ENCODE measurements at regions not wholly inside any gene's neighbourhood (a gene's known extent, or its start where the extent isn't known, plus 50 kb on each side); places are given as distances from the start of the nearest gene placed in this dataset.

- H3K4me2 ChIP-seq (ENCODE audit: low read depth, low read length) = no peak overlapping the region
- H3F3A ChIP-seq (ENCODE audit: insufficient read depth, low read length) = no peaks in the 10 kb centered on the region
- no peaks in the 10 kb centered on the region for H3K9me3 ChIP-seq (replicated peaks; ENCODE audit: insufficient read depth, low read length)
- no peaks in the 10 kb centered on the region for H4K20me1 ChIP-seq (ENCODE audit: insufficient read depth, low read length)
- no peaks in the 10 kb centered on the region for H3K36me3 ChIP-seq (replicated peaks; ENCODE audit: insufficient read depth, low read length)
- no peak overlapping the region for H3K9ac ChIP-seq (ENCODE audit: low read length)
- H3K79me2 ChIP-seq (ENCODE audit: low read length) = no peaks in the 10 kb centered on the region
- H2AFZ ChIP-seq (ENCODE audit: low read length) = no peak overlapping the region
- DNase-seq = no peak
- H3K27me3 ChIP-seq (replicated peaks; ENCODE audit: insufficient read depth, low read length) = no peaks in the 10 kb centered on the region
- no peak overlapping the region for H3K4me3 ChIP-seq (ENCODE audit: low read length)
- TF ChIP-seq EZH2 (optimal IDR thresholded peaks at IDR 0.05; ENCODE audit: low read depth, low read length) = no peak
- no peak for TF ChIP-seq EZH2phosphoT487 (IDR thresholded peaks at IDR 0.05; ENCODE audit: low read length)
- TF ChIP-seq, protein P1, sequence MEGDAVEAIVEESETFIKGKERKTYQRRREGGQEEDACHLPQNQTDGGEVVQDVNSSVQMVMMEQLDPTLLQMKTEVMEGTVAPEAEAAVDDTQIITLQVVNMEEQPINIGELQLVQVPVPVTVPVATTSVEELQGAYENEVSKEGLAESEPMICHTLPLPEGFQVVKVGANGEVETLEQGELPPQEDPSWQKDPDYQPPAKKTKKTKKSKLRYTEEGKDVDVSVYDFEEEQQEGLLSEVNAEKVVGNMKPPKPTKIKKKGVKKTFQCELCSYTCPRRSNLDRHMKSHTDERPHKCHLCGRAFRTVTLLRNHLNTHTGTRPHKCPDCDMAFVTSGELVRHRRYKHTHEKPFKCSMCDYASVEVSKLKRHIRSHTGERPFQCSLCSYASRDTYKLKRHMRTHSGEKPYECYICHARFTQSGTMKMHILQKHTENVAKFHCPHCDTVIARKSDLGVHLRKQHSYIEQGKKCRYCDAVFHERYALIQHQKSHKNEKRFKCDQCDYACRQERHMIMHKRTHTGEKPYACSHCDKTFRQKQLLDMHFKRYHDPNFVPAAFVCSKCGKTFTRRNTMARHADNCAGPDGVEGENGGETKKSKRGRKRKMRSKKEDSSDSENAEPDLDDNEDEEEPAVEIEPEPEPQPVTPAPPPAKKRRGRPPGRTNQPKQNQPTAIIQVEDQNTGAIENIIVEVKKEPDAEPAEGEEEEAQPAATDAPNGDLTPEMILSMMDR (IDR thresholded peaks at IDR 0.05; ENCODE audit: low read length) = no peak
- H3K9me2 ChIP-seq (replicated peaks; ENCODE audit: insufficient read depth, low read length) = no peaks in the 10 kb centered on the region
- no peaks in the 10 kb centered on the region for H3K4me1 ChIP-seq (ENCODE audit: low read length)
- no peak overlapping the region for H3K27ac ChIP-seq (ENCODE audit: low read length)
Observed at GRCh38 chr2:2728635-2729034, 397.6 kb upstream of the MYT1L start.

- H3K4me2 ChIP-seq (ENCODE audit: low read depth, low read length) = no peak overlapping the region
- no peaks in the 10 kb centered on the region for H3K9me2 ChIP-seq (replicated peaks; ENCODE audit: insufficient read depth, low read length)
- no peak overlapping the region for H3K27ac ChIP-seq (ENCODE audit: low read length)
- no peaks in the 10 kb centered on the region for H3K27me3 ChIP-seq (replicated peaks; ENCODE audit: insufficient read depth, low read length)
- no peak for DNase-seq
- no peaks in the 10 kb centered on the region for H3F3A ChIP-seq (ENCODE audit: insufficient read depth, low read length)
- H3K9me3 ChIP-seq (replicated peaks; ENCODE audit: insufficient read depth, low read length) = no peaks in the 10 kb centered on the region
- no peaks in the 10 kb centered on the region for H3K36me3 ChIP-seq (replicated peaks; ENCODE audit: insufficient read depth, low read length)
- H3K9ac ChIP-seq (ENCODE audit: low read length) = no peak overlapping the region
- H3K4me1 ChIP-seq (ENCODE audit: low read length) = no peaks in the 10 kb centered on the region
- H3K79me2 ChIP-seq (ENCODE audit: low read length) = no peaks in the 10 kb centered on the region
- H4K20me1 ChIP-seq (ENCODE audit: insufficient read depth, low read length) = no peaks in the 10 kb centered on the region
- TF ChIP-seq EZH2 (optimal IDR thresholded peaks at IDR 0.05; ENCODE audit: low read depth, low read length) = no peak
- TF ChIP-seq EZH2phosphoT487 (IDR thresholded peaks at IDR 0.05; ENCODE audit: low read length) = no peak
- TF ChIP-seq, protein P1 (IDR thresholded peaks at IDR 0.05; ENCODE audit: low read length) = no peak
- no peak overlapping the region for H3K4me3 ChIP-seq (ENCODE audit: low read length)
- H2AFZ ChIP-seq (ENCODE audit: low read length) = no peak overlapping the region
Observed at GRCh38 chr2:2727876-2728511, 396.9 kb upstream of the MYT1L start.

GRCh38 chr2:2726163-2726562 lies 395.1 kb upstream of the MYT1L start:
- no peak for DNase-seq
- H3K9me2 ChIP-seq (replicated peaks; ENCODE audit: insufficient read depth, low read length) = no peaks in the 10 kb centered on the region
- H3K9me3 ChIP-seq (replicated peaks; ENCODE audit: insufficient read depth, low read length) = no peaks in the 10 kb centered on the region
- H3K27ac ChIP-seq (ENCODE audit: low read length) = no peak overlapping the region
- no peak overlapping the region for H2AFZ ChIP-seq (ENCODE audit: low read length)
- no peak overlapping the region for H3K4me2 ChIP-seq (ENCODE audit: low read depth, low read length)
- H3K4me1 ChIP-seq (ENCODE audit: low read length) = no peaks in the 10 kb centered on the region
- no peak overlapping the region for H3K9ac ChIP-seq (ENCODE audit: low read length)
- H3K4me3 ChIP-seq (ENCODE audit: low read length) = no peak overlapping the region
- TF ChIP-seq, protein P1 (IDR thresholded peaks at IDR 0.05; ENCODE audit: low read length) = no peak
- TF ChIP-seq EZH2 (optimal IDR thresholded peaks at IDR 0.05; ENCODE audit: low read depth, low read length) (no peak), EZH2phosphoT487 (IDR thresholded peaks at IDR 0.05; ENCODE audit: low read length) (no peak)
- H3K27me3 ChIP-seq (replicated peaks; ENCODE audit: insufficient read depth, low read length) = no peaks in the 10 kb centered on the region
- H3K79me2 ChIP-seq (ENCODE audit: low read length) = no peaks in the 10 kb centered on the region
- no peaks in the 10 kb centered on the region for H4K20me1 ChIP-seq (ENCODE audit: insufficient read depth, low read length)
- no peaks in the 10 kb centered on the region for H3F3A ChIP-seq (ENCODE audit: insufficient read depth, low read length)
- H3K36me3 ChIP-seq (replicated peaks; ENCODE audit: insufficient read depth, low read length) = no peaks in the 10 kb centered on the region

Data from MM.1S (cell line).